K562 (cell line): ENCODE measurements at regions not wholly inside any gene's neighbourhood (a gene's known extent, or its start where the extent isn't known, plus 50 kb on each side); places are given as distances from the start of the nearest gene placed in this dataset.

ENCODE experiments used
- ATAC-seq: fragments of 200-7000 bp; cut with Tn5 transposase; 3 replicates; pipeline ENCODE4 v1.9.1; 2020; ENCODE audit warnings: moderate library complexity
- BruUV-seq: library from RNA; stranded (reverse); fragments of 400-500 nt; replicated peaks from 2 replicates; lab custom pipeline; 2021; lab: Mats Ljungman, UMichigan
- CTCF ChIA-PET: fragments of 300-600 bp; formaldehyde crosslinking; extraction: SDS; loops from one replicate; lab custom pipeline; 2021; ENCODE audit warnings: low intra/inter-chr PET ratio; lab: Yijun Ruan, JAX
- POLR2A ChIA-PET: fragments of 300-600, 350-650 bp; sonication (Branson Sonifier 250); formaldehyde crosslinking; extraction: SDS; loops from one replicate; lab custom pipeline; 2021; ENCODE audit warnings: antibody characterized with exemption, inconsistent platforms; lab: Yijun Ruan, JAX
- DNase-seq, 4 experiments: peaks; one replicate each; pipeline versions ENCODE4 v3.0.0 to v3.0.0-alpha.2; 2011 to 2018; ENCODE audit warnings: low spot score in 3 of 4, mixed read lengths in 3 of 4; ENCODE audit errors: extremely low read depth in 1 of 4
- FAIRE-seq: peaks from 2 replicates; lab custom pipeline; 2011; peaks lifted over from hg19 to GRCh38; lab: Jason Lieb, UNC
- H2AFZ ChIP-seq: 2 replicates; pipeline ENCODE4 v1.6.0; 2011; ENCODE audit warnings: low read depth, low read length, control low read depth, inconsistent platforms
- H3K27ac ChIP-seq: fragments of 200-600 bp; 3 replicates; pipeline ENCODE4 v1.8.0; 2011; ENCODE audit warnings: low read depth, mild to moderate bottlenecking, control low read depth, inconsistent platforms, low read length, moderate library complexity, mixed read lengths; ENCODE audit errors: extremely low read depth
- H3K27me3 ChIP-seq, 2 experiments: fragments of 300-600 bp in 1 of 2; 2 replicates in 1 of 2; 3 replicates in 1 of 2; pipeline versions ENCODE4 v1.6.0 to v1.8.0; 2011; ENCODE audit warnings: inconsistent platforms in 2 of 2, low read length in 2 of 2, mild to moderate bottlenecking in 1 of 2, mixed read lengths in 1 of 2, moderate library complexity in 1 of 2; ENCODE audit not compliant: control insufficient read depth in 2 of 2, insufficient read depth in 2 of 2
- H3K36me3 ChIP-seq: fragments of 300-600 bp; 3 replicates; pipeline ENCODE4 v1.8.0; 2011; ENCODE audit warnings: mild to moderate bottlenecking, low read length, inconsistent platforms; ENCODE audit not compliant: control insufficient read depth, insufficient read depth
- H3K4me1 ChIP-seq, 2 experiments: fragments of 200-600 bp in 1 of 2; replicated peaks in 1 of 2; 2 replicates in 1 of 2; 3 replicates in 1 of 2; pipeline versions ENCODE4 v1.5.1 to v1.8.0; 2011; ENCODE audit warnings: inconsistent platforms in 2 of 2, low read length in 2 of 2, mild to moderate bottlenecking in 1 of 2, mixed read lengths in 1 of 2, moderate library complexity in 1 of 2; ENCODE audit not compliant: control insufficient read depth in 2 of 2, insufficient read depth in 2 of 2
- H3K4me2 ChIP-seq: 2 replicates; pipeline ENCODE4 v1.6.1; 2011; ENCODE audit warnings: low read length, control low read depth, inconsistent platforms, mixed read lengths; ENCODE audit not compliant: insufficient read depth
- H3K4me3 ChIP-seq: fragments of 200-600 bp; sonication (generic), shearing (Covaris generic); 2 replicates; pipeline ENCODE4 v1.5.1; 2016; ENCODE audit warnings: control low read depth, inconsistent platforms
- H3K79me2 ChIP-seq: fragments of 200-600 bp; 3 replicates; pipeline ENCODE4 v1.8.0; 2011; ENCODE audit warnings: low read length, inconsistent platforms; ENCODE audit not compliant: control insufficient read depth, insufficient read depth
- H3K9ac ChIP-seq, 2 experiments: 2 replicates each; pipeline versions ENCODE4 v1.6.0 to v1.6.1; 2011; ENCODE audit warnings: low read depth in 2 of 2, low read length in 2 of 2, control low read depth in 1 of 2, inconsistent platforms in 1 of 2, mild to moderate bottlenecking in 1 of 2, mixed read lengths in 1 of 2; ENCODE audit not compliant: insufficient read depth in 1 of 2
- H3K9me1 ChIP-seq: one replicate; pipeline ENCODE4 v1.6.0; 2011; ENCODE audit warnings: inconsistent platforms, mild to moderate bottlenecking, low read length, moderate library complexity; ENCODE audit not compliant: control insufficient read depth, insufficient read depth
- H3K9me3 ChIP-seq: replicated peaks from 2 replicates; pipeline ENCODE4 v1.5.1; 2011; ENCODE audit warnings: low read depth, low read length, inconsistent platforms; ENCODE audit not compliant: control insufficient read depth, insufficient read depth
- H4K20me1 ChIP-seq: replicated peaks from 2 replicates; pipeline ENCODE4 v1.6.1; 2011; ENCODE audit warnings: low read length, inconsistent platforms, mixed read lengths; ENCODE audit not compliant: control insufficient read depth, insufficient read depth
- C11orf30 ChIP-seq: fragments of 450-650 bp; IDR thresholded peaks from 2 replicates; pipeline ENCODE4 v1.6.1; 2016; ENCODE audit warnings: low read depth, mild to moderate bottlenecking
- MAFF ChIP-seq: IDR thresholded peaks from 2 replicates; pipeline ENCODE4 v1.6.1; 2012; ENCODE audit warnings: low read length, improper control_type of control experiment
- MAFG ChIP-seq: fragments of 450-650 bp; conservative IDR thresholded peaks from 2 replicates; pipeline ENCODE4 v1.6.1; 2016; ENCODE audit warnings: missing genetic modification characterization, missing compliant biosample characterization
- MAFK ChIP-seq: IDR thresholded peaks from 2 replicates; pipeline ENCODE4 v1.6.1; 2011; ENCODE audit warnings: low read length, improper control_type of control experiment
- NCOA1 ChIP-seq: fragments of 450-650 bp; IDR thresholded peaks from 2 replicates; pipeline ENCODE4 v1.6.1; 2016; ENCODE audit warnings: low read depth
- RBM22 ChIP-seq: fragments of 200-400 bp; formaldehyde crosslinking; IDR thresholded peaks from 2 replicates; pipeline ENCODE4 v1.6.1; 2018; ENCODE audit warnings: low read length, low read depth; ENCODE audit not compliant: poor library complexity, severe bottlenecking
- SAP30 ChIP-seq: fragments of 200-600 bp; sonication (generic); IDR thresholded peaks from 2 replicates; pipeline ENCODE4 v1.6.1; 2012; ENCODE audit warnings: borderline replicate concordance, low read depth, mild to moderate bottlenecking, moderate library complexity, low read length, control low read depth, inconsistent platforms; ENCODE audit not compliant: insufficient read depth, poor library complexity, severe bottlenecking
- SMAD3 ChIP-seq: fragments of 450-650 bp; formaldehyde crosslinking; conservative IDR thresholded peaks from 2 replicates; pipeline ENCODE4 v1.4.0; 2020; ENCODE audit warnings: mild to moderate bottlenecking
- SRSF7 ChIP-seq: fragments of 200-400 bp; formaldehyde crosslinking; optimal IDR thresholded peaks from 2 replicates; pipeline ENCODE3; 2017; ENCODE audit warnings: mild to moderate bottlenecking, low read depth, low read length
- SRSF9 ChIP-seq: fragments of 200-400 bp; formaldehyde crosslinking; IDR thresholded peaks from 2 replicates; pipeline ENCODE4 v1.6.1; 2017; ENCODE audit warnings: low read depth, low read length, borderline replicate concordance
- ZFP30 ChIP-seq: fragments of 250-450 bp; sonication (Bioruptor Pico); IDR thresholded peaks from 2 replicates; pipeline ENCODE4 v1.8.0; 2022; ENCODE audit warnings: moderate library complexity, mild to moderate bottlenecking, inconsistent platforms, borderline replicate concordance
- ZNF316 ChIP-seq: fragments of 450-650 bp; IDR thresholded peaks from 2 replicates; pipeline ENCODE4 v1.6.1; 2016
- ZNF766 ChIP-seq: fragments of 200-800 bp; sonication (Bioruptor generic); conservative IDR thresholded peaks from 2 replicates; pipeline ENCODE4 v1.6.1; 2016; ENCODE audit warnings: missing genetic modification characterization, missing compliant biosample characterization
- WGBS: fragments of 100-300 bp; shearing (Covaris generic); methylation state at CpG from one replicate; pipeline ENCODE4 v1.1.6; 2016; ENCODE audit warnings: low coverage, mixed read lengths; ENCODE audit not compliant: insufficient coverage; ENCODE audit errors: missing lambda C conversion rate; 5-methylcytosine and 5-hydroxymethylcytosine counted together
- in situ Hi-C: fragments of 300-500 bp; cut with MboI; formaldehyde crosslinking; loops from 4 replicates; pipeline ENCODE4 v1.15.0; 2018; ENCODE audit warnings: inconsistent platforms, mixed read lengths
- intact Hi-C: fragments of 100-400 bp; cut with micrococcal nuclease; formaldehyde crosslinking; loops from 2 replicates; pipeline ENCODE4 v1.14.2; 2022
- TF ChIP-seq, protein P1 (sequence below): fragments of 150-350 bp; conservative IDR thresholded peaks from 2 replicates; pipeline ENCODE4 v1.6.1; 2014; ENCODE audit warnings: low read length
- TF ChIP-seq, protein P2 (sequence below): sonication (generic); IDR thresholded peaks from 2 replicates; pipeline ENCODE4 v1.6.1; 2016
- TF ChIP-seq, protein P3 (sequence below): sonication (generic); formaldehyde crosslinking; IDR thresholded peaks from 2 replicates; pipeline ENCODE4 v1.9.0; 2022; ENCODE audit warnings: mild to moderate bottlenecking, missing genetic modification reagents

DNA sequence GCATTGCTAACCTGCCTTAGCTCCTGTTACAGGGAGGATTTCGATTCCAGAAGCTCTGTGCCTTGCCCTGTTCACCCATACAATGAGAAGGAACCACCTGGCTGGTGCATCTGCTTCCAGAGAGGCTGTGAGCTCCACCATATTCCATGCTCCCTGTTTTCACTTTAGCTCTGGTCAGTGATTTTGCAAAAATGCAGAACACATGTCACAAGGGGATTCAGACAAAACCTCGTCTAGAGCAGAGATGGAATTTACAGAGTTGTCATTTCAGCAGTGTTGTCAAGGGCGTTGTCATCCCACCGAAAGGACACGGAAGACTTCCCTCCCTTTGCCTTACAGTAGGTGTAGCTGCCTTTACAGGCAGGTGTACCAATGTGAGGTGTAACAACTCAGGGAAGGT is 223.0 kb upstream of the ARID1B start (continued):
- no peak for TF ChIP-seq RBM22
- TF ChIP-seq, protein P1, sequence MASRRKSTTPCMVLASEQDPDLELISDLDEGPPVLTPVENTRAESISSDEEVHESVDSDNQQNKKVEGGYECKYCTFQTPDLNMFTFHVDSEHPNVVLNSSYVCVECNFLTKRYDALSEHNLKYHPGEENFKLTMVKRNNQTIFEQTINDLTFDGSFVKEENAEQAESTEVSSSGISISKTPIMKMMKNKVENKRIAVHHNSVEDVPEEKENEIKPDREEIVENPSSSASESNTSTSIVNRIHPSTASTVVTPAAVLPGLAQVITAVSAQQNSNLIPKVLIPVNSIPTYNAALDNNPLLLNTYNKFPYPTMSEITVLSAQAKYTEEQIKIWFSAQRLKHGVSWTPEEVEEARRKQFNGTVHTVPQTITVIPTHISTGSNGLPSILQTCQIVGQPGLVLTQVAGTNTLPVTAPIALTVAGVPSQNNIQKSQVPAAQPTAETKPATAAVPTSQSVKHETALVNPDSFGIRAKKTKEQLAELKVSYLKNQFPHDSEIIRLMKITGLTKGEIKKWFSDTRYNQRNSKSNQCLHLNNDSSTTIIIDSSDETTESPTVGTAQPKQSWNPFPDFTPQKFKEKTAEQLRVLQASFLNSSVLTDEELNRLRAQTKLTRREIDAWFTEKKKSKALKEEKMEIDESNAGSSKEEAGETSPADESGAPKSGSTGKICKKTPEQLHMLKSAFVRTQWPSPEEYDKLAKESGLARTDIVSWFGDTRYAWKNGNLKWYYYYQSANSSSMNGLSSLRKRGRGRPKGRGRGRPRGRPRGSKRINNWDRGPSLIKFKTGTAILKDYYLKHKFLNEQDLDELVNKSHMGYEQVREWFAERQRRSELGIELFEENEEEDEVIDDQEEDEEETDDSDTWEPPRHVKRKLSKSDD: no peak

DNA sequence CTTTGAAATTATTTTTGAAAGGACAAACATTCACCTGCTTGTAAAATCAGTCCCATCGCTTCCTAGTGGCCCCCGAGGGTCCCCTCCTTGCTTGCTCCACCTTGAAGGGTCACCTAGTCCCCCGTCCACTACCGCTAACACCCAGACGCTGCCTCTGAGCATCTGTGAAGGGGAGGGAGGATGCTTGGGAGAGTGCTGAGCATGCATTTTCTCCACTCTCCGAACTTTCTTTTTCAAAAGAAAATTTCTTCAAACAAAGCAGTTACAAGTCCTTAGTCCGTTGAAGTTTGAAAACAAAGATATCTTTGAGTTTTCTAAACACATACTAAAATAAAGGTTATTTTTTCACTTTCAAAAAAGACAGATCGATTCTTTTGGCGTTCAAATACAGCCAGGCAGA is 224.3 kb upstream of the ARID1B start:
- FAIRE-seq (no peak), ATAC-seq (no peak), DNase-seq (no peak)
- TF ChIP-seq MAFK (peak; percentile 25; the same call in 1 of the 2 replicates), SMAD3 (CRISPR knock-in tag) (no peak), MAFG (tag) (peak; percentile 57; the same call in 1 of the 2 replicates), ZFP30 (no peak), SRSF7 (no peak), C11orf30 (peak; percentile 46; the same call in 1 of the 2 replicates), ZNF316 (peak; percentile 75), ZNF766 (CRISPR knock-in tag) (no peak), MAFF (peak; percentile 43), SAP30 (no peak), NCOA1 (no peak), SRSF9 (no peak)
- TF ChIP-seq, protein P2, sequence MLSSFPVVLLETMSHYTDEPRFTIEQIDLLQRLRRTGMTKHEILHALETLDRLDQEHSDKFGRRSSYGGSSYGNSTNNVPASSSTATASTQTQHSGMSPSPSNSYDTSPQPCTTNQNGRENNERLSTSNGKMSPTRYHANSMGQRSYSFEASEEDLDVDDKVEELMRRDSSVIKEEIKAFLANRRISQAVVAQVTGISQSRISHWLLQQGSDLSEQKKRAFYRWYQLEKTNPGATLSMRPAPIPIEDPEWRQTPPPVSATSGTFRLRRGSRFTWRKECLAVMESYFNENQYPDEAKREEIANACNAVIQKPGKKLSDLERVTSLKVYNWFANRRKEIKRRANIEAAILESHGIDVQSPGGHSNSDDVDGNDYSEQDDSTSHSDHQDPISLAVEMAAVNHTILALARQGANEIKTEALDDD: no peak
- TF ChIP-seq, protein P3, sequence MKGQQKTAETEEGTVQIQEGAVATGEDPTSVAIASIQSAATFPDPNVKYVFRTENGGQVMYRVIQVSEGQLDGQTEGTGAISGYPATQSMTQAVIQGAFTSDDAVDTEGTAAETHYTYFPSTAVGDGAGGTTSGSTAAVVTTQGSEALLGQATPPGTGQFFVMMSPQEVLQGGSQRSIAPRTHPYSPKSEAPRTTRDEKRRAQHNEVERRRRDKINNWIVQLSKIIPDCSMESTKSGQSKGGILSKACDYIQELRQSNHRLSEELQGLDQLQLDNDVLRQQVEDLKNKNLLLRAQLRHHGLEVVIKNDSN: no peak
- no peak overlapping the region for H3K9ac ChIP-seq
- H3K9me3 ChIP-seq: no peaks in the 10 kb centered on the region
- no peaks in the 10 kb centered on the region for H4K20me1 ChIP-seq
- BruUV-seq: no TSS peak
- ChIA-PET POLR2A (no interaction called here), CTCF (no interaction called here)
- under 1% methylated on average over 9 of the region's 9 CpGs for WGBS
- H3K4me2 ChIP-seq: no peak overlapping the region
- no peak overlapping the region for H3K27ac ChIP-seq
- H2AFZ ChIP-seq: no peak overlapping the region
- no peaks in the 10 kb centered on the region for H3K4me1 ChIP-seq
- no peaks in the 10 kb centered on the region for H3K79me2 ChIP-seq
- in situ Hi-C loops: no loop called here
- H3K9me1 ChIP-seq: no peaks in the 10 kb centered on the region
- H3K36me3 ChIP-seq: no peaks in the 10 kb centered on the region
- H3K4me3 ChIP-seq: no peak overlapping the region
- intact Hi-C loops: no loop called here
- peaks cover 19 to 52% of the 10 kb centered on the region in 2 experiments; a peak in 3 of 5 replicates for H3K27me3 ChIP-seq
